Neuronal stem cell (in vitro differentiated cells): ENCODE measurements at regions not wholly inside any gene's neighbourhood (a gene's known extent, or its start where the extent isn't known, plus 50 kb on each side); places are given as distances from the start of the nearest gene placed in this dataset.

Experiments used
- DNase-seq: peaks from one replicate; pipeline ENCODE4 v3.0.0-alpha.2; 2013; ENCODE audit warnings: low spot score
- H2AFZ ChIP-seq: one replicate; pipeline ENCODE4 v1.6.1; 2013; ENCODE audit warnings: mild to moderate bottlenecking, low read length, inconsistent platforms
- H2AK5ac ChIP-seq: 2 replicates; pipeline ENCODE4 v1.6.1; 2013; ENCODE audit warnings: low read depth, mild to moderate bottlenecking, inconsistent platforms, low read length, moderate library complexity, mixed read lengths
- H2BK120ac ChIP-seq: 2 replicates; pipeline ENCODE4 v1.6.1; 2013; ENCODE audit warnings: low read depth, mild to moderate bottlenecking, inconsistent platforms, low read length, moderate library complexity, mixed read lengths
- H2BK12ac ChIP-seq: one replicate; pipeline ENCODE4 v1.6.1; 2013; ENCODE audit warnings: low read length, inconsistent platforms
- H2BK15ac ChIP-seq: 2 replicates; pipeline ENCODE4 v1.6.1; 2013; ENCODE audit warnings: mild to moderate bottlenecking, low read length, inconsistent platforms, mixed read lengths
- H2BK5ac ChIP-seq: one replicate; pipeline ENCODE4 v1.6.1; 2013; ENCODE audit warnings: inconsistent platforms, mild to moderate bottlenecking, low read length, moderate library complexity
- H3K14ac ChIP-seq: one replicate; pipeline ENCODE4 v1.6.1; 2013; ENCODE audit warnings: low read length, inconsistent platforms
- H3K18ac ChIP-seq: 2 replicates; pipeline ENCODE4 v1.6.1; 2013; ENCODE audit warnings: low read length, inconsistent platforms
- H3K23ac ChIP-seq: 2 replicates; pipeline ENCODE4 v1.6.1; 2013; ENCODE audit warnings: low read depth, mild to moderate bottlenecking, mixed read lengths, low read length, inconsistent platforms; ENCODE audit not compliant: poor library complexity
- H3K27ac ChIP-seq: replicated peaks from 3 replicates; pipeline ENCODE4 v1.5.1; 2013; ENCODE audit warnings: low read length, inconsistent platforms
- H3K27me3 ChIP-seq, 3 experiments: 2 replicates each; pipeline ENCODE4 v1.6.1; 2013; ENCODE audit warnings: low read length in 3 of 3, mild to moderate bottlenecking in 2 of 3, inconsistent platforms in 1 of 3, low read depth in 1 of 3, mixed read lengths in 1 of 3, moderate library complexity in 1 of 3; ENCODE audit not compliant: control insufficient read depth in 3 of 3, insufficient read depth in 3 of 3
- H3K36me3 ChIP-seq, 2 donors: replicated peaks in 1 of 2; 2 replicates each; pipeline ENCODE4 v1.6.1; 2013; ENCODE audit warnings: low read length in 2 of 2; ENCODE audit not compliant: control insufficient read depth in 2 of 2, insufficient read depth in 2 of 2
- H3K4ac ChIP-seq: 2 replicates; pipeline ENCODE4 v1.6.1; 2013; ENCODE audit warnings: inconsistent platforms, mild to moderate bottlenecking, low read length, moderate library complexity
- H3K4me1 ChIP-seq, 2 donors: 1 replicate in 1 of 2; 2 replicates in 1 of 2; pipeline ENCODE4 v1.6.1; 2013; ENCODE audit warnings: low read length in 2 of 2, low read depth in 1 of 2; ENCODE audit not compliant: control insufficient read depth in 2 of 2, insufficient read depth in 1 of 2
- H3K4me2 ChIP-seq: one replicate; pipeline ENCODE4 v1.6.1; 2013; ENCODE audit warnings: mild to moderate bottlenecking, low read length, inconsistent platforms; ENCODE audit not compliant: insufficient read depth, poor library complexity, severe bottlenecking
- H3K4me3 ChIP-seq, 2 donors: 2 replicates each; pipeline ENCODE4 v1.5.1; 2013; ENCODE audit warnings: low read length in 2 of 2, mild to moderate bottlenecking in 2 of 2, inconsistent platforms in 1 of 2, moderate library complexity in 1 of 2
- H3K79me1 ChIP-seq: one replicate; pipeline ENCODE4 v1.6.1; 2013; ENCODE audit warnings: low read depth, mild to moderate bottlenecking, inconsistent platforms, low read length, moderate library complexity
- H3K9ac ChIP-seq: one replicate; pipeline ENCODE4 v1.6.1; 2013; ENCODE audit warnings: mild to moderate bottlenecking, low read depth, low read length, inconsistent platforms; ENCODE audit not compliant: poor library complexity
- H3K9me3 ChIP-seq, 2 donors: replicated peaks in 1 of 2; 2 replicates each; pipeline versions ENCODE3 to v1.6.1; 2013; ENCODE audit warnings: low read length in 2 of 2, mild to moderate bottlenecking in 2 of 2, inconsistent platforms in 1 of 2, low read depth in 1 of 2, mixed read lengths in 1 of 2, moderate library complexity in 1 of 2; ENCODE audit not compliant: control insufficient read depth in 2 of 2, insufficient read depth in 1 of 2
- H4K8ac ChIP-seq: one replicate; pipeline ENCODE4 v1.6.1; 2013; ENCODE audit warnings: low read depth, mild to moderate bottlenecking, inconsistent platforms, low read length, moderate library complexity
- H4K91ac ChIP-seq: one replicate; pipeline ENCODE4 v1.6.1; 2013; ENCODE audit warnings: low read length, low read depth, mild to moderate bottlenecking, inconsistent platforms; ENCODE audit not compliant: poor library complexity
- WGBS, 2 donors: extraction: QIAGEN DNeasy Blood & Tissue Kit; methylation state at CpG; one replicate each; pipeline ENCODE4 v1.1.7; 2013; ENCODE audit warnings: missing lambda C conversion rate in 2 of 2, mixed read lengths in 1 of 2; ENCODE audit not compliant: insufficient read length in 2 of 2, insufficient replicate concordance in 1 of 2; ENCODE audit errors: extremely low coverage in 2 of 2; 5-methylcytosine and 5-hydroxymethylcytosine counted together

- no peaks in the 10 kb centered on the region for H3K9me3 ChIP-seq
- H3K36me3 ChIP-seq = no peaks in the 10 kb centered on the region
- no peak overlapping the region for H3K27ac ChIP-seq
- H3K9ac ChIP-seq = no peak overlapping the region
- DNase-seq = no peak
- H3K79me1 ChIP-seq = no peaks in the 10 kb centered on the region
- no peak overlapping the region for H2BK120ac ChIP-seq
- H3K14ac ChIP-seq = no peak overlapping the region
- H3K4ac ChIP-seq = no peak overlapping the region
- H3K4me1 ChIP-seq = no peaks in the 10 kb centered on the region
- no peak overlapping the region for H4K8ac ChIP-seq
- H2BK12ac ChIP-seq = no peak overlapping the region
- no peaks in the 10 kb centered on the region for H3K27me3 ChIP-seq
- H2AFZ ChIP-seq = no peak overlapping the region
- no peak overlapping the region for H3K4me3 ChIP-seq
- no peak overlapping the region for H4K91ac ChIP-seq
- no peak overlapping the region for H2BK15ac ChIP-seq
- no peak overlapping the region for H2AK5ac ChIP-seq
- no peak overlapping the region for H2BK5ac ChIP-seq
- no CpG with 5 or more reads among the region's 3 CpGs for WGBS, 2 donors
- no peak overlapping the region for H3K4me2 ChIP-seq
- no peak overlapping the region for H3K23ac ChIP-seq
- no peak overlapping the region for H3K18ac ChIP-seq
These were observed 729.5 kb upstream of the LMO3 start for GRCh38 chr12:17335487-17335886.

GRCh38 chr12:17334784-17335183 is 728.8 kb upstream of the LMO3 start:
- DNase-seq = no peak
- H3K9ac ChIP-seq = no peak overlapping the region
- H3K23ac ChIP-seq = no peak overlapping the region
- no peak overlapping the region for H2AK5ac ChIP-seq
- H3K27ac ChIP-seq = no peak overlapping the region
- no peak overlapping the region for H2BK15ac ChIP-seq
- H3K14ac ChIP-seq = no peak overlapping the region
- H3K4ac ChIP-seq = no peak overlapping the region
- no peak overlapping the region for H3K4me3 ChIP-seq
- H3K4me1 ChIP-seq = no peaks in the 10 kb centered on the region
- no peak overlapping the region for H3K4me2 ChIP-seq
- WGBS, 2 donors = no CpG with 5 or more reads among the region's 3 CpGs
- no peaks in the 10 kb centered on the region for H3K36me3 ChIP-seq
- no peak overlapping the region for H2BK12ac ChIP-seq
- no peak overlapping the region for H2BK5ac ChIP-seq
- no peak overlapping the region for H2BK120ac ChIP-seq
- H4K91ac ChIP-seq = no peak overlapping the region
- no peak overlapping the region for H3K18ac ChIP-seq
- no peaks in the 10 kb centered on the region for H3K27me3 ChIP-seq
- H2AFZ ChIP-seq = no peak overlapping the region
- no peaks in the 10 kb centered on the region for H3K79me1 ChIP-seq
- H4K8ac ChIP-seq = no peak overlapping the region
- H3K9me3 ChIP-seq = no peaks in the 10 kb centered on the region

GRCh38 chr12:17333287-17333686 is 727.3 kb upstream of the LMO3 start:
- no peak overlapping the region for H3K27ac ChIP-seq
- no peak overlapping the region for H3K4me2 ChIP-seq
- H3K4me1 ChIP-seq = no peaks in the 10 kb centered on the region
- H3K9me3 ChIP-seq = no peaks in the 10 kb centered on the region
- H3K14ac ChIP-seq = no peak overlapping the region
- no peak overlapping the region for H3K18ac ChIP-seq
- H3K4ac ChIP-seq = no peak overlapping the region
- H2AFZ ChIP-seq = no peak overlapping the region
- H3K4me3 ChIP-seq = no peak overlapping the region
- no peaks in the 10 kb centered on the region for H3K36me3 ChIP-seq
- WGBS, 2 donors = no CpG with 5 or more reads among the region's 3 CpGs
- no peaks in the 10 kb centered on the region for H3K27me3 ChIP-seq
- no peak overlapping the region for H2BK120ac ChIP-seq
- no peak overlapping the region for H4K8ac ChIP-seq
- no peak overlapping the region for H2BK12ac ChIP-seq
- H3K23ac ChIP-seq = no peak overlapping the region
- no peak overlapping the region for H2BK15ac ChIP-seq
- H2BK5ac ChIP-seq = no peak overlapping the region
- no peak overlapping the region for H4K91ac ChIP-seq
- no peak for DNase-seq
- H2AK5ac ChIP-seq = no peak overlapping the region
- H3K79me1 ChIP-seq = no peaks in the 10 kb centered on the region
- no peak overlapping the region for H3K9ac ChIP-seq

- no peak overlapping the region for H3K4me3 ChIP-seq
- H3K4me1 ChIP-seq = no peaks in the 10 kb centered on the region
- no peak overlapping the region for H3K23ac ChIP-seq
- no peak overlapping the region for H4K91ac ChIP-seq
- no peak overlapping the region for H2AK5ac ChIP-seq
- no peaks in the 10 kb centered on the region for H3K27me3 ChIP-seq
- no peak overlapping the region for H2BK15ac ChIP-seq
- H2BK120ac ChIP-seq = no peak overlapping the region
- WGBS, 2 donors = no CpG with 5 or more reads among the region's 2 CpGs
- H3K14ac ChIP-seq = no peak overlapping the region
- no peak overlapping the region for H3K9ac ChIP-seq
- H3K18ac ChIP-seq = no peak overlapping the region
- H3K4me2 ChIP-seq = no peak overlapping the region
- no peaks in the 10 kb centered on the region for H3K9me3 ChIP-seq
- H3K79me1 ChIP-seq = no peaks in the 10 kb centered on the region
- no peak overlapping the region for H2AFZ ChIP-seq
- H2BK5ac ChIP-seq = no peak overlapping the region
- H3K27ac ChIP-seq = no peak overlapping the region
- no peak overlapping the region for H3K4ac ChIP-seq
- H2BK12ac ChIP-seq = no peak overlapping the region
- no peaks in the 10 kb centered on the region for H3K36me3 ChIP-seq
- no peak overlapping the region for H4K8ac ChIP-seq
- DNase-seq = no peak
These were observed 720.7 kb upstream of the LMO3 start for GRCh38 chr12:17326649-17327048.
